Stomach (tissue), 4 donors: ENCODE measurements at regions not wholly inside any gene's neighbourhood (a gene's known extent, or its start where the extent isn't known, plus 50 kb on each side); places are given as distances from the start of the nearest gene placed in this dataset.

Source experiments
- CTCF ChIP-seq, 7 experiments: fragments of 450-650 bp in 4 of 7; fragments of 200-600 bp in 3 of 7; sonication (generic) in 3 of 7; IDR thresholded peaks; one replicate each; pipeline ENCODE4 v1.5.1; 2016 to 2019; ENCODE audit warnings: antibody characterized with exemption in 7 of 7, control low read depth in 2 of 7, mild to moderate bottlenecking in 1 of 7
- POLR2AphosphoS5 ChIP-seq, 3 donors: sonication (generic); formaldehyde crosslinking; IDR thresholded peaks; one replicate each; pipeline ENCODE4 v1.6.1; 2016; ENCODE audit warnings: antibody characterized with exemption in 3 of 3

- TF ChIP-seq POLR2AphosphoS5 (IDR thresholded peaks at IDR 0.05) = no peak
- TF ChIP-seq CTCF (IDR thresholded peaks at IDR 0.05) = no peak
These were observed 442.6 kb downstream of the MAT2B start for GRCh38 chr5:163947848-163948666.
